NCI-H2171 treated with DMSO at 0.1 percent for 48 hours (cell line): ENCODE measurements at regions not wholly inside any gene's neighbourhood (a gene's known extent, or its start where the extent isn't known, plus 50 kb on each side); places are given as distances from the start of the nearest gene placed in this dataset.
"Not testable (repeated sequence)": the region's sequence is repeated elsewhere in the genome, so short reads cannot be mapped to it uniquely, and the experiment has no call there.

Experiments
- DNase-seq: peaks from one replicate; lab custom pipeline; 2025; lab: John Stamatoyannopoulos, UW

- no peak for DNase-seq
Measured at GRCh38 chr2:195313962-195314361, 343.1 kb upstream of the SLC39A10 start.

- DNase-seq: peak; percentile 39
Measured at GRCh38 chr2:195312662-195313061, 344.4 kb upstream of the SLC39A10 start.

- no peak for DNase-seq
Measured at GRCh38 chr2:195308163-195308562, 348.9 kb upstream of the SLC39A10 start.

GRCh38 chr2:195307751-195308150, 349.3 kb upstream of the SLC39A10 start:
- no peak for DNase-seq

GRCh38 chr2:195304310-195304709, 352.7 kb upstream of the SLC39A10 start:
- DNase-seq: peak; percentile 26

GRCh38 chr2:195300631-195301030, 356.4 kb upstream of the SLC39A10 start:
- no peak for DNase-seq

- no peak for DNase-seq
Measured at GRCh38 chr2:195299600-195299999, 357.4 kb upstream of the SLC39A10 start.

GRCh38 chr2:195296490-195296889, 360.5 kb upstream of the SLC39A10 start:
- no peak for DNase-seq

GRCh38 chr2:195289081-195289480, 367.9 kb upstream of the SLC39A10 start:
- DNase-seq: no peak

- no peak for DNase-seq
Measured at GRCh38 chr2:195279840-195280427, 377.1 kb upstream of the SLC39A10 start.

- no peak for DNase-seq
Measured at GRCh38 chr2:195270466-195271039, 386.5 kb upstream of the SLC39A10 start.

GRCh38 chr2:195269220-195269619, 387.8 kb upstream of the SLC39A10 start:
- no peak for DNase-seq

GRCh38 chr2:195257979-195258378, 399.0 kb upstream of the SLC39A10 start:
- DNase-seq: no peak

GRCh38 chr2:195252018-195252417, 405.0 kb upstream of the SLC39A10 start:
- peak; percentile 38 for DNase-seq

- DNase-seq: no peak
Measured at GRCh38 chr2:195251214-195251613, 405.8 kb upstream of the SLC39A10 start.

- DNase-seq: peak; percentile 91
Measured at GRCh38 chr2:195238826-195239225, 418.2 kb upstream of the SLC39A10 start.

GRCh38 chr2:195238379-195238778, 418.6 kb upstream of the SLC39A10 start:
- DNase-seq: no peak

GRCh38 chr2:195228547-195228946, 428.5 kb upstream of the SLC39A10 start:
- DNase-seq: not testable (repeated sequence)

GRCh38 chr2:195214072-195214471, 443.0 kb upstream of the SLC39A10 start:
- DNase-seq: no peak

GRCh38 chr2:195212586-195212985, 444.4 kb upstream of the SLC39A10 start:
- no peak for DNase-seq

GRCh38 chr2:195202163-195202845, 454.7 kb upstream of the SLC39A10 start:
- DNase-seq: no peak

GRCh38 chr2:195199864-195200263, 457.2 kb upstream of the SLC39A10 start:
- DNase-seq: no peak

GRCh38 chr2:195181059-195181705, 475.8 kb upstream of the SLC39A10 start:
- no peak for DNase-seq
